SW480 (cell line): ENCODE measurements at regions not wholly inside any gene's neighbourhood (a gene's known extent, or its start where the extent isn't known, plus 50 kb on each side); places are given as distances from the start of the nearest gene placed in this dataset.
"Not testable (repeated sequence)": the region's sequence is repeated elsewhere in the genome, so short reads cannot be mapped to it uniquely, and the experiment has no call there.

Experiments
- DNase-seq: peaks from one replicate; pipeline ENCODE4 v3.0.0-alpha.2; 2016; ENCODE audit warnings: low spot score

- DNase-seq = no peak
Measured at GRCh38 chr3:165513715-165514701, 317.8 kb upstream of the SLITRK3 start.

GRCh38 chr3:165507576-165507975 is 311.4 kb upstream of the SLITRK3 start:
- no peak for DNase-seq

- DNase-seq = no peak
Measured at GRCh38 chr3:165507060-165507459, 310.9 kb upstream of the SLITRK3 start.

GRCh38 chr3:165505657-165506056 is 309.5 kb upstream of the SLITRK3 start:
- no peak for DNase-seq

GRCh38 chr3:165504554-165504953 is 308.4 kb upstream of the SLITRK3 start:
- no peak for DNase-seq

- DNase-seq = no peak
Measured at GRCh38 chr3:165503825-165504224, 307.6 kb upstream of the SLITRK3 start.

- DNase-seq = no peak
Measured at GRCh38 chr3:165503346-165503745, 307.2 kb upstream of the SLITRK3 start.

GRCh38 chr3:165502707-165503106 is 306.5 kb upstream of the SLITRK3 start:
- no peak for DNase-seq

- DNase-seq = not testable (repeated sequence)
Measured at GRCh38 chr3:165498742-165499141, 302.6 kb upstream of the SLITRK3 start.

GRCh38 chr3:165491487-165491886 is 295.3 kb upstream of the SLITRK3 start:
- no peak for DNase-seq

- no peak for DNase-seq
Measured at GRCh38 chr3:165476399-165477060, 280.3 kb upstream of the SLITRK3 start.

GRCh38 chr3:165466856-165467255 is 270.7 kb upstream of the SLITRK3 start:
- DNase-seq = no peak

- peak; percentile 22 for DNase-seq
Measured at GRCh38 chr3:165464736-165465135, 268.6 kb upstream of the SLITRK3 start.

GRCh38 chr3:165463531-165463930 is 267.3 kb upstream of the SLITRK3 start:
- no peak for DNase-seq

- DNase-seq = no peak
Measured at GRCh38 chr3:165462636-165463334, 266.6 kb upstream of the SLITRK3 start.

- no peak for DNase-seq
Measured at GRCh38 chr3:165459924-165460835, 264.0 kb upstream of the SLITRK3 start.

GRCh38 chr3:165459111-165459510 is 262.9 kb upstream of the SLITRK3 start:
- DNase-seq = no peak

GRCh38 chr3:165457096-165457495 is 260.9 kb upstream of the SLITRK3 start:
- DNase-seq = no peak

- no peak for DNase-seq
Measured at GRCh38 chr3:165455793-165456192, 259.6 kb upstream of the SLITRK3 start.

- no peak for DNase-seq
Measured at GRCh38 chr3:165455360-165455759, 259.2 kb upstream of the SLITRK3 start.

- no peak for DNase-seq
Measured at GRCh38 chr3:165451371-165452070, 255.3 kb upstream of the SLITRK3 start.
